Naive thymus-derived CD4-positive, alpha-beta T cell (primary cell): ENCODE measurements at regions not wholly inside any gene's neighbourhood (a gene's known extent, or its start where the extent isn't known, plus 50 kb on each side); places are given as distances from the start of the nearest gene placed in this dataset.
"Not testable (repeated sequence)": the region's sequence is repeated elsewhere in the genome, so short reads cannot be mapped to it uniquely, and the experiment has no call there.

ENCODE experiments used
- ATAC-seq: fragments of 150-1000 bp; cut with Tn5 transposase; 2 replicates; pipeline ENCODE4 v1.10.0; 2021; ENCODE audit warnings: mild to moderate bottlenecking, moderate library complexity
- CTCF ChIA-PET: fragments of 350-600 bp; sonication (Branson Sonifier 250); formaldehyde crosslinking; loops from one replicate; lab custom pipeline; 2021; ENCODE audit warnings: antibody characterized with exemption; lab: Charles Lee
- POLR2A ChIA-PET: fragments of 350-600 bp; sonication (Branson Sonifier 250); formaldehyde crosslinking; loops from one replicate; lab custom pipeline; 2021; ENCODE audit warnings: antibody characterized with exemption, inconsistent platforms; lab: Charles Lee
- DNase-seq, 9 donors: peaks; one replicate each; pipeline versions ENCODE4 v3.0.0 to v3.0.0-alpha.2; 2020 to 2022; ENCODE audit warnings: mixed read lengths in 1 of 9
- H3K27ac ChIP-seq: one replicate; pipeline ENCODE4 v1.7.0; 2013; ENCODE audit warnings: mild to moderate bottlenecking, low read depth, low read length, moderate library complexity
- H3K27me3 ChIP-seq, 2 donors: one replicate each; pipeline ENCODE4 v1.7.0; 2013; ENCODE audit warnings: low read length in 2 of 2, mild to moderate bottlenecking in 2 of 2, moderate library complexity in 2 of 2; ENCODE audit not compliant: control insufficient read depth in 2 of 2, insufficient read depth in 2 of 2
- H3K36me3 ChIP-seq, 3 experiments: 1 replicate in 2 of 3; 2 replicates in 1 of 3; pipeline ENCODE4 v1.7.0; 2013; ENCODE audit warnings: low read length in 3 of 3, mild to moderate bottlenecking in 3 of 3, moderate library complexity in 1 of 3; ENCODE audit not compliant: insufficient read depth in 3 of 3, control insufficient read depth in 2 of 3
- H3K4me1 ChIP-seq, 2 donors: one replicate each; pipeline ENCODE4 v1.7.0; 2013; ENCODE audit warnings: low read length in 2 of 2, mild to moderate bottlenecking in 2 of 2, moderate library complexity in 1 of 2; ENCODE audit not compliant: control insufficient read depth in 2 of 2, insufficient read depth in 2 of 2
- H3K4me3 ChIP-seq: 2 replicates; pipeline ENCODE4 v1.7.0; 2013; ENCODE audit warnings: mild to moderate bottlenecking, low read length
- H3K9me3 ChIP-seq, 3 experiments: 1 replicate in 2 of 3; 2 replicates in 1 of 3; pipeline ENCODE4 v1.7.0; 2013; ENCODE audit warnings: low read length in 3 of 3; ENCODE audit not compliant: control insufficient read depth in 2 of 3
- H3K27ac Mint-ChIP-seq, 9 donors: one replicate each; pipeline ENCODE4 v1.8.0; 2020 to 2022; ENCODE audit warnings: mixed read lengths in 9 of 9, mild to moderate bottlenecking in 8 of 9, moderate library complexity in 5 of 9, inconsistent platforms in 2 of 9
- H3K27me3 Mint-ChIP-seq, 5 donors: one replicate each; pipeline ENCODE4 v1.8.0; 2021 to 2022; ENCODE audit warnings: mixed read lengths in 5 of 5, mild to moderate bottlenecking in 1 of 5
- H3K36me3 Mint-ChIP-seq, 5 donors: one replicate each; pipeline ENCODE4 v1.8.0; 2020 to 2022; ENCODE audit warnings: mixed read lengths in 5 of 5, mild to moderate bottlenecking in 3 of 5, inconsistent platforms in 1 of 5
- H3K4me1 Mint-ChIP-seq, 7 donors: one replicate each; pipeline ENCODE4 v1.8.0; 2020 to 2022; ENCODE audit warnings: mixed read lengths in 7 of 7, mild to moderate bottlenecking in 3 of 7, inconsistent platforms in 1 of 7
- H3K4me3 Mint-ChIP-seq, 10 donors: one replicate each; pipeline ENCODE4 v1.8.0; 2020 to 2022; ENCODE audit warnings: mild to moderate bottlenecking in 10 of 10, mixed read lengths in 10 of 10, moderate library complexity in 6 of 10, inconsistent platforms in 2 of 10
- H3K9me3 Mint-ChIP-seq, 11 donors: one replicate each; pipeline ENCODE4 v1.8.0; 2020 to 2022; ENCODE audit warnings: mixed read lengths in 11 of 11, mild to moderate bottlenecking in 4 of 11, inconsistent platforms in 1 of 11, moderate library complexity in 1 of 11
- intact Hi-C, 2 donors: fragments of 100-400 bp; cut with micrococcal nuclease; formaldehyde crosslinking; loops; one replicate each; pipeline ENCODE4 v1.15.1; 2023

DNA sequence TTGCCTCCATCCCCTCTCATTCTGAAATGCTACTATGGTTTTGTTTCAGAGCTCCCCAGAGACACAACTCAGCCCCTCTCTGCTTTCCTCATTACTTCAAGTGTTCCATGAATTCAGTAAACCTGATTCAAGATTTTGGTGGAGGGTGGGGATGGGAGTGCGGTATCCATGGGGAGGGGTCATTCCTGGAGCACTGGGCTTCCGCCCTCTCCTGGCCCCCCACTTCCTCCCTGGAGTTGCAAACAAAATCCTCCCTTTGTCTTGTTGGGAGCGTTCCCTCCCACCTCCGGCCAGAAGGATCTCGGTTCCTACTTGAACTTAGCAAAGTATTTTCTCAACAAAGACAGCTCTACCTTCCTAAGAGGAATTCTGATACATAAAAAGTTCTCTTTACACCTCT is 71.8 kb upstream of the LTA4H start:
- H3K27ac Mint-ChIP-seq: peak overlapping the region in 3 of 9 donors; percentile 1 to 91 (median 52)

DNA sequence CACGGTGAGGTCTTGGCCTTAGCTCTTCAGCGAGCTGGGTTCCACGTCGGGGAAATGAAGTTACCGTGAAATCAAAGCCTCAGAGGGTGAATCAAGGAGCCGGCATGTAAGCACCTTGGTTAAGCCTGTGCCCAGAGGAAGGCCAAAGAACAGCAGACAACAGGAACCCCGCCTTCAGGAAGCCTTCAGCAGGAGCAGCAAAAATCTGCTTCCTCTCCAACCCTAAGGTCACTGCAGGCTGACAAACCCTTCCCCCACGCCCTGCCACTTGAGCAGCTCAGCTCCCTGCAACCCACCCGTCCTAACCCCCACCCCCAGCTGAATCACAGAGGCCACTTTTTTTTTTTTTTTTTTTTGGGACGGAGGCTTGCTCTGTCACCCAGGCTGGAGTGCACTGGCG is 72.9 kb upstream of the LTA4H start:
- peak; percentile 74 for ATAC-seq
- no peaks in the 10 kb centered on the region for H3K27me3 ChIP-seq
- H3K36me3 ChIP-seq: no peaks in the 10 kb centered on the region
- H3K9me3 ChIP-seq: no peaks in the 10 kb centered on the region
- CTCF ChIA-PET: interaction anchor here (1.0 to 1.9 kb wide), 2 partner anchors 15 to 107 kb away, joined by 3 to 4 read pairs; no protein-coding TSS in a partner anchor
- peaks cover 0 to 3% (median 0%) of the 10 kb centered on the region in 5 donors for H3K36me3 Mint-ChIP-seq
- peaks cover 0 to 8% (median 0%) of the 10 kb centered on the region in 5 donors for H3K27me3 Mint-ChIP-seq
- H3K4me3 ChIP-seq: no peak overlapping the region
- H3K9me3 Mint-ChIP-seq: peaks cover 0 to 4% (median 0%) of the 10 kb centered on the region in 11 donors
- H3K4me1 Mint-ChIP-seq: peaks cover 13 to 43% (median 31%) of the 10 kb centered on the region in 7 donors
- peak overlapping the region; percentile 60 to 88 (median 78) for H3K4me3 Mint-ChIP-seq
- DNase-seq: peak in 8 of 9 donors; percentile 11 to 52 (median 42)
- peak overlapping the region; percentile 58 for H3K27ac ChIP-seq
- POLR2A ChIA-PET: interaction anchor here (0.8 kb wide), 1 partner anchor 9 kb away, joined by 3 read pairs; no protein-coding TSS in a partner anchor
- peaks cover 0 to 10% of the 10 kb centered on the region in 2 donors for H3K4me1 ChIP-seq
- peak overlapping the region; percentile 84 to 98 (median 91) for H3K27ac Mint-ChIP-seq
- intact Hi-C loops: loop anchor here in 1 of 2 donors (2.0 kb wide), 1 partner anchor 86 kb away; the partner anchor contains the start of gene ELK3

More for the DNA sequence above, 71.8 kb upstream of the LTA4H start:
- CTCF ChIA-PET: interaction anchor here (1.1 kb wide), 1 partner anchor 108 kb away, joined by 4 read pairs; no protein-coding TSS in a partner anchor
- no peaks in the 10 kb centered on the region for H3K36me3 ChIP-seq
- DNase-seq (no peak), ATAC-seq (no peak)
- no peak overlapping the region for H3K4me3 ChIP-seq
- Mint-ChIP-seq H3K4me3 (peak overlapping the region in 1 of 10 donors; percentile 78), H3K9me3 (peaks cover 0 to 2% (median 0%) of the 10 kb centered on the region in 11 donors), H3K27me3 (no peaks in the 10 kb centered on the region), H3K36me3 (peaks cover 0 to 3% (median 0%) of the 10 kb centered on the region in 5 donors), H3K4me1 (peaks cover 13 to 44% (median 31%) of the 10 kb centered on the region in 7 donors)
- no peaks in the 10 kb centered on the region for H3K27me3 ChIP-seq
- H3K4me1 ChIP-seq: peaks cover 0 to 10% of the 10 kb centered on the region in 2 donors
- intact Hi-C loops: no loop called here
- H3K27ac ChIP-seq: no peak overlapping the region
- POLR2A ChIA-PET: no interaction called here
- H3K9me3 ChIP-seq: no peaks in the 10 kb centered on the region

DNA sequence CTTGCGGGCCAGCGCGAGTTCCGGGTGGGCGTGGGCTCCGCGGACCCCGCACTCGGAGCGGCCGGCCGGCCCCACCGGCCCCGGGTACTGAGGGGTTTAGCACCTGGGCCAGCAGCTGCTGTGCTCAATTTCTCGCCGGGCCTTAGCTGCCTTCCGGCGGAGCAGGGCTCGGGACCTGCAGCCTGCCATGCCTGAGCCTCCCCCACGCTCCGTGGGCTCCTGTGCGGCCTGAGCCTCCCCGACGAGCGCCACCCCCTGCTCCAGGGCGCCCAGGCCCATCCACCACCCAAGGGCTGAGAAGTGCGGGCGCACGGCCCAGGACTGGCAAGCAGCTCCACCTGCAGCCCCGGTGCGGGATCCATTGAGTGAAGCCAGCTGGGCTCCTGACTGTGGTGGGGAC is 73.6 kb upstream of the LTA4H start:
- POLR2A ChIA-PET: interaction anchor here (0.8 to 1.2 kb wide), 2 partner anchors 9 kb away, joined by 3 read pairs; no protein-coding TSS in a partner anchor
- peak overlapping the region in 4 of 9 donors; percentile 33 to 60 (median 52) for H3K27ac Mint-ChIP-seq
- not testable (repeated sequence) for H3K4me3 ChIP-seq, ATAC-seq, H3K9me3 Mint-ChIP-seq, DNase-seq, H3K36me3 ChIP-seq, H3K36me3 Mint-ChIP-seq, H3K9me3 ChIP-seq, H3K27me3 ChIP-seq, H3K27ac ChIP-seq
- CTCF ChIA-PET: interaction anchor here (1.0 to 1.9 kb wide), 2 partner anchors 15 to 106 kb away, joined by 3 to 4 read pairs; no protein-coding TSS in a partner anchor
- H3K4me3 Mint-ChIP-seq: peak overlapping the region in 3 of 10 donors; percentile 13 to 43 (median 29)
- H3K4me1 ChIP-seq: peaks cover 0 to 10% of the 10 kb centered on the region in 2 donors
- peaks cover 0 to 13% (median 0%) of the 10 kb centered on the region in 5 donors for H3K27me3 Mint-ChIP-seq
- peaks cover 13 to 43% (median 31%) of the 10 kb centered on the region in 7 donors for H3K4me1 Mint-ChIP-seq
- intact Hi-C loops: loop anchor here in 1 of 2 donors (2.0 kb wide), 1 partner anchor 86 kb away; the partner anchor contains the start of gene ELK3

DNA sequence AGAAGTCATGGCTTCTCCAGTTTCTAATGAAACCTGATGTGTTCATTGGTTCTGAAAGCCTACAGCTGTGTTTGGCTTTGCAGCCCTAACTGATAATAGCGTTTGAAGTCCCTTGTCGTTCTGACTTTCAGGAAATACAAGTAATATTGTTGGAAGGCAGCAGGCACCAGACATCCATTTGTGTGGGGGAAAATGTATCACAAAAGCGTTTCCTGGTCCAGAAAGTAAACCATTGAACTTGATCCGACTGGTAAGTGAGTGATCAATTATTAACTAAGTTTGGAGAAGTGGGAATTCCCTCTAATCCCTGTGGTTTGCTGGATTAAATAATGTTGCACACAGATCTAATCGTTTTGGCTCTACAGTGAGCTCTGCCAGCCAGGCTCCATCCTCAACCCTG is 77.3 kb upstream of the LTA4H start:
- H3K36me3 Mint-ChIP-seq: peaks cover 0 to 6% (median 0%) of the 10 kb centered on the region in 5 donors
- H3K4me3 Mint-ChIP-seq: no peak overlapping the region
- intact Hi-C loops: no loop called here
- H3K4me1 Mint-ChIP-seq: peaks cover 13 to 36% (median 22%) of the 10 kb centered on the region in 7 donors
- Histone ChIP-seq H3K9me3 (no peaks in the 10 kb centered on the region), H3K4me3 (no peak overlapping the region), H3K36me3 (no peaks in the 10 kb centered on the region), H3K27me3 (no peaks in the 10 kb centered on the region), H3K27ac (no peak overlapping the region), H3K4me1 (peaks cover 0 to 11% of the 10 kb centered on the region in 2 donors)
- CTCF ChIA-PET: no interaction called here
- POLR2A ChIA-PET: no interaction called here
- ATAC-seq (no peak), DNase-seq (no peak)
- peak overlapping the region in 1 of 9 donors; percentile 87 for H3K27ac Mint-ChIP-seq
- peaks cover 0 to 3% (median 0%) of the 10 kb centered on the region in 11 donors for H3K9me3 Mint-ChIP-seq
- peaks cover 0 to 13% (median 0%) of the 10 kb centered on the region in 5 donors for H3K27me3 Mint-ChIP-seq

DNA sequence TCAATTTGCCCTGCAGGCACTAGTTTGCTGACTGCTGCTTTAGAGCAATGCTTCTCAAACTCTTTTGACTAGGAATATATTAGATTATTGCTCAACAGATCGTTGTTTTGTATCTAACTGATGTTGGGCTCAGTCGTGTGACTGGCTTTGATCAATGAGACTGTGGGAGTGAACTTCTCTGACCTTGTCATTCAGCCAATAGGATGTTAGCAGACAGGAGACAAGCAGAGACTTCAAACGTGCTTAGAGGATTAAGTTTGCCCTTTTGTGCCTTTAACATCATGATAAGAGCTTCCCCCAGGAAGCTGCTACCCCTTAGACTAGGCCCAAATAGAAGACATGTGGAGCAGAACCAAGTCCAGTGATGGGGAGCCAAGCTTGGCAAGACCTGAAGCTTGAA is 76.7 kb upstream of the ELK3 start:
- H3K4me1 Mint-ChIP-seq: peaks cover 5 to 18% (median 12%) of the 10 kb centered on the region in 7 donors
- ChIA-PET CTCF (no interaction called here), POLR2A (no interaction called here)
- H3K27me3 Mint-ChIP-seq: peaks cover 0 to 13% (median 0%) of the 10 kb centered on the region in 5 donors
- Histone ChIP-seq H3K27me3 (no peaks in the 10 kb centered on the region), H3K36me3 (no peaks in the 10 kb centered on the region), H3K4me1 (peaks cover 0 to 6% of the 10 kb centered on the region in 2 donors), H3K9me3 (no peaks in the 10 kb centered on the region), H3K27ac (no peak overlapping the region), H3K4me3 (no peak overlapping the region)
- intact Hi-C loops: no loop called here
- ATAC-seq (no peak), DNase-seq (peak in 2 of 9 donors; percentile 30)
- H3K9me3 Mint-ChIP-seq: peaks cover 0 to 3% (median 0%) of the 10 kb centered on the region in 11 donors
- H3K27ac Mint-ChIP-seq: peak overlapping the region in 1 of 9 donors; percentile 19
- peaks cover 0 to 4% (median 0%) of the 10 kb centered on the region in 5 donors for H3K36me3 Mint-ChIP-seq
- H3K4me3 Mint-ChIP-seq: peak overlapping the region in 1 of 10 donors; percentile 35

DNA sequence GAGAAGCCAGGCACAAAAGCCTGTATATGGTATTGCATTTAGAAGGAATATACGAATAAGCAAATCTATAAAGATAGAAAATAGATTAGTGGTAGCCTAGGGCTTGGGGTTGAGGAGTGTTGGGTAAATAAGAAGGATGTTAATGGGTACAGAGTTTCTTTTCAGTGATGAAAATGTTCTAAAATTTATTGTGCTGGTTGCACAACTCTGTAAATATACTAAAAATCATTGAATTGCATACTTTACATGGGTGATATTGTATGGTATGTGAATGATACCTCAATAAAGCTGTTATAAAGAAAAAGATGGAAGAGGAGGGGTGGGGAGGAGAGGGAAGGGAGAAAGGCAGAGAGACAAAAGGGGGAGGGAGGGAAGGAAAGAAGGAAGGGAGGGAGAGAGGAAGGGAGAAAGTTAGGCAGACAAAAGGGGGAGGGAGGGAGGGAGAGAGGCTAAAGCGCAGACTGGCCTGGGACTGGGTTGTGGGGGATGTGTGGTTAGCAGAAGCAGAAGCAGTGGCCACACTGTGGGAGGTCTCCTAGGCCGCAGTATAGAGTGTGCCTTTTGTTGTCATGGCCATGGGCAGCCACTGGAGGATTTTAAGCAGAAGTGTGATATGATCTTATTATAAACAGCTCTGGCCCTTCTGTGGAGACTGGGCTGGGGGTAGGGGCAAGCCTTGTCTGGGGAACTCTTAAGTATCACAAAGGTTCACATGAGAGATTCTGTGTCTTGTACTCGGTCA is 73.6 kb upstream of the ELK3 start:
- DNase-seq (no peak), ATAC-seq (peak; percentile 91)
- Mint-ChIP-seq H3K27me3 (peaks cover 0 to 3% (median 0%) of the 10 kb centered on the region in 5 donors), H3K36me3 (peaks cover 0 to 4% (median 0%) of the 10 kb centered on the region in 5 donors), H3K4me1 (peaks cover 5 to 18% (median 12%) of the 10 kb centered on the region in 7 donors), H3K9me3 (no peaks in the 10 kb centered on the region), H3K4me3 (no peak overlapping the region), H3K27ac (no peak overlapping the region)
- H3K4me1 ChIP-seq: peaks cover 0 to 6% of the 10 kb centered on the region in 2 donors
- ChIA-PET POLR2A (no interaction called here), CTCF (interaction anchor here (1.5 kb wide), 1 partner anchor 95 kb away, joined by 4 read pairs; no protein-coding TSS in a partner anchor)
- no peak overlapping the region for H3K4me3 ChIP-seq
- no peaks in the 10 kb centered on the region for H3K27me3 ChIP-seq
- H3K9me3 ChIP-seq: no peaks in the 10 kb centered on the region
- intact Hi-C loops: no loop called here
- H3K27ac ChIP-seq: no peak overlapping the region
- H3K36me3 ChIP-seq: no peaks in the 10 kb centered on the region
